Neural cell (in vitro differentiated cells): ENCODE measurements at regions not wholly inside any gene's neighbourhood (a gene's known extent, or its start where the extent isn't known, plus 50 kb on each side); places are given as distances from the start of the nearest gene placed in this dataset.

ENCODE experiments used
- CTCF ChIP-seq: fragments of 450-650 bp; IDR thresholded peaks from 2 replicates; pipeline ENCODE4 v1.5.1; 2014; ENCODE audit warnings: antibody characterized with exemption, mild to moderate bottlenecking, moderate library complexity; ENCODE audit not compliant: poor library complexity, severe bottlenecking
- EP300 ChIP-seq: fragments of 450-650 bp; conservative IDR thresholded peaks from 2 replicates; pipeline ENCODE4 v1.6.1; 2014; ENCODE audit warnings: antibody characterized with exemption, mild to moderate bottlenecking, moderate library complexity; ENCODE audit not compliant: poor library complexity, severe bottlenecking
- EZH2 ChIP-seq: fragments of 200-600, 300-800 bp; shearing (Covaris generic), sonication (generic); IDR thresholded peaks from 2 replicates; pipeline ENCODE4 v1.6.1; 2014; ENCODE audit warnings: antibody characterized with exemption, low read length, borderline replicate concordance, mild to moderate bottlenecking; ENCODE audit not compliant: insufficient read depth, poor library complexity, severe bottlenecking
- MXI1 ChIP-seq: fragments of 450-650 bp; conservative IDR thresholded peaks from 2 replicates; pipeline ENCODE4 v1.6.1; 2014; ENCODE audit warnings: antibody characterized with exemption, mild to moderate bottlenecking; ENCODE audit not compliant: poor library complexity, severe bottlenecking
- POLR2AphosphoS5 ChIP-seq: IDR thresholded peaks from 2 replicates; pipeline ENCODE4 v1.6.1; 2012
- RAD21 ChIP-seq: fragments of 450-650 bp; conservative IDR thresholded peaks from 2 replicates; pipeline ENCODE4 v1.6.1; 2014; ENCODE audit warnings: antibody characterized with exemption, mild to moderate bottlenecking, moderate library complexity
- REST ChIP-seq: IDR thresholded peaks from 2 replicates; pipeline ENCODE4 v1.6.1; 2012; ENCODE audit warnings: borderline replicate concordance
- SMC3 ChIP-seq: fragments of 450-650 bp; conservative IDR thresholded peaks from 2 replicates; pipeline ENCODE4 v1.6.1; 2014; ENCODE audit warnings: antibody characterized with exemption, mild to moderate bottlenecking, moderate library complexity; ENCODE audit not compliant: poor library complexity
- TAF1 ChIP-seq: IDR thresholded peaks from 2 replicates; pipeline ENCODE4 v1.6.1; 2012; ENCODE audit warnings: low read depth

GRCh38 chr12:4830556-4831210 is 79.0 kb upstream of the KCNA1 start:
- no peak for TF ChIP-seq CTCF
- no peak for TF ChIP-seq EP300
- TF ChIP-seq EZH2: no peak
- TF ChIP-seq POLR2AphosphoS5: no peak
- no peak for TF ChIP-seq REST
- no peak for TF ChIP-seq RAD21
- no peak for TF ChIP-seq SMC3
- TF ChIP-seq TAF1: no peak
- no peak for TF ChIP-seq MXI1
